H1 (cell line): ENCODE measurements at regions not wholly inside any gene's neighbourhood (a gene's known extent, or its start where the extent isn't known, plus 50 kb on each side); places are given as distances from the start of the nearest gene placed in this dataset.

Experiments
- CTCF ChIA-PET: fragments of 300-600 bp; sonication (Branson Sonifier 250); formaldehyde crosslinking; loops from one replicate; lab custom pipeline; 2021; ENCODE audit not compliant: partially characterized antibody; lab: Charles Lee
- POLR2A ChIA-PET: fragments of 300-600 bp; sonication (Branson Sonifier 250); formaldehyde crosslinking; loops from one replicate; lab custom pipeline; 2021; ENCODE audit warnings: inconsistent platforms; ENCODE audit not compliant: partially characterized antibody; lab: Charles Lee
- DNase-seq, 2 experiments: peaks; one replicate each; pipeline versions ENCODE4 v3.0.0 to v3.0.0-alpha.2; 2010 to 2022; ENCODE audit warnings: low spot score in 2 of 2, low read depth in 1 of 2, mixed read lengths in 1 of 2
- FAIRE-seq: peaks from 2 replicates; lab custom pipeline; 2011; peaks lifted over from hg19 to GRCh38; lab: Jason Lieb, UNC
- H2AFZ ChIP-seq: 2 replicates; pipeline ENCODE4 v1.8.1; 2012; ENCODE audit warnings: low read length, inconsistent platforms
- H2AK5ac ChIP-seq: 2 replicates; pipeline ENCODE4 v1.6.1; 2013; ENCODE audit warnings: low read depth, low read length
- H2BK120ac ChIP-seq: replicated peaks from 2 replicates; pipeline ENCODE3; 2013; ENCODE audit warnings: low read depth, low read length, inconsistent platforms
- H2BK12ac ChIP-seq: 2 replicates; pipeline ENCODE4 v1.6.1; 2013; ENCODE audit warnings: low read depth, low read length
- H2BK15ac ChIP-seq: 2 replicates; pipeline ENCODE4 v1.6.1; 2013; ENCODE audit warnings: low read length
- H2BK20ac ChIP-seq: 2 replicates; pipeline ENCODE4 v1.6.1; 2013; ENCODE audit warnings: low read length
- H2BK5ac ChIP-seq: 2 replicates; pipeline ENCODE4 v1.6.1; 2013; ENCODE audit warnings: low read depth, low read length
- H3K14ac ChIP-seq: 2 replicates; pipeline ENCODE4 v1.6.1; 2013; ENCODE audit warnings: inconsistent platforms; ENCODE audit not compliant: insufficient read length
- H3K18ac ChIP-seq: 2 replicates; pipeline ENCODE4 v1.6.1; 2013; ENCODE audit warnings: low read length; ENCODE audit errors: extremely low read depth
- H3K23ac ChIP-seq: 2 replicates; pipeline ENCODE4 v1.6.1; 2013; ENCODE audit warnings: inconsistent platforms; ENCODE audit not compliant: insufficient read length
- H3K23me2 ChIP-seq: 2 replicates; pipeline ENCODE4 v1.6.1; 2013; ENCODE audit warnings: low read depth, low read length
- H3K27ac ChIP-seq: 2 replicates; pipeline ENCODE4 v1.6.1; 2011; ENCODE audit warnings: low read depth, low read length, inconsistent platforms
- H3K27me3 ChIP-seq, 4 experiments: replicated peaks in 1 of 4; 1 replicate in 1 of 4; 2 replicates in 3 of 4; pipeline versions ENCODE4 v1.6.1 to v1.8.1; 2011 to 2013; ENCODE audit warnings: low read length in 3 of 4, mild to moderate bottlenecking in 3 of 4, inconsistent platforms in 2 of 4, mixed read lengths in 2 of 4, moderate library complexity in 1 of 4; ENCODE audit not compliant: control insufficient read depth in 3 of 4, insufficient read depth in 3 of 4; ENCODE audit errors: extremely low read depth in 1 of 4
- H3K36me3 ChIP-seq, 4 experiments: 2 replicates each; pipeline versions ENCODE4 v1.6.1 to v1.8.1; 2011 to 2013; ENCODE audit warnings: mild to moderate bottlenecking in 4 of 4, low read length in 3 of 4, moderate library complexity in 2 of 4, control low read depth in 1 of 4, inconsistent platforms in 1 of 4; ENCODE audit not compliant: insufficient read depth in 4 of 4, control insufficient read depth in 2 of 4
- H3K4ac ChIP-seq: replicated peaks from 2 replicates; pipeline ENCODE3; 2013; ENCODE audit warnings: low read length, low read depth, mixed read lengths, inconsistent platforms; ENCODE audit not compliant: insufficient read length
- H3K4me1 ChIP-seq, 4 experiments: replicated peaks in 1 of 4; 1 replicate in 1 of 4; 2 replicates in 3 of 4; pipeline versions ENCODE4 v1.6.1 to v1.8.1; 2011 to 2013; ENCODE audit warnings: low read length in 3 of 4, inconsistent platforms in 2 of 4, mixed read lengths in 1 of 4; ENCODE audit not compliant: insufficient read depth in 4 of 4, control insufficient read depth in 3 of 4
- H3K4me2 ChIP-seq, 2 experiments: 2 replicates each; pipeline versions ENCODE4 v1.6.1 to v1.8.1; 2011 to 2013; ENCODE audit warnings: low read depth in 2 of 2, low read length in 2 of 2, control low read depth in 1 of 2, inconsistent platforms in 1 of 2, mild to moderate bottlenecking in 1 of 2; ENCODE audit not compliant: insufficient read depth in 1 of 2
- H3K4me3 ChIP-seq, 4 experiments: fragments of 200-600, 300-600 bp in 1 of 4; sonication (generic), shearing (Covaris generic), sonication (Bioruptor Twin) in 1 of 4; 2 replicates each; pipeline versions ENCODE4 v1.5.1 to v1.8.1; 2011 to 2016; ENCODE audit warnings: low read length in 4 of 4, low read depth in 3 of 4, control low read depth in 2 of 4, inconsistent platforms in 2 of 4, mild to moderate bottlenecking in 2 of 4, mixed read lengths in 1 of 4, moderate library complexity in 1 of 4; ENCODE audit not compliant: insufficient read depth in 2 of 4; ENCODE audit errors: extremely low read depth in 1 of 4
- H3K56ac ChIP-seq: replicated peaks from 2 replicates; pipeline ENCODE3; 2013; ENCODE audit warnings: low read depth, mild to moderate bottlenecking, mixed read lengths, low read length, inconsistent platforms; ENCODE audit not compliant: insufficient read length
- H3K79me1 ChIP-seq: 2 replicates; pipeline ENCODE4 v1.6.1; 2013; ENCODE audit warnings: low read depth, low read length, control low read depth
- H3K79me2 ChIP-seq, 2 experiments: 2 replicates each; pipeline versions ENCODE4 v1.6.1 to v1.8.1; 2012 to 2013; ENCODE audit warnings: low read length in 2 of 2, mild to moderate bottlenecking in 2 of 2, inconsistent platforms in 1 of 2; ENCODE audit not compliant: insufficient read depth in 2 of 2, control insufficient read depth in 1 of 2
- H3K9ac ChIP-seq, 4 experiments: replicated peaks in 1 of 4; 1 replicate in 1 of 4; 2 replicates in 3 of 4; pipeline versions ENCODE4 v1.6.1 to v1.8.1; 2011 to 2013; ENCODE audit warnings: low read depth in 3 of 4, low read length in 3 of 4, control low read depth in 2 of 4, mild to moderate bottlenecking in 2 of 4, moderate library complexity in 2 of 4, inconsistent platforms in 1 of 4; ENCODE audit errors: extremely low read depth in 1 of 4
- H3K9me3 ChIP-seq, 2 experiments: 2 replicates each; pipeline versions ENCODE4 v1.6.1 to v1.8.1; 2012 to 2013; ENCODE audit warnings: mild to moderate bottlenecking in 2 of 2, moderate library complexity in 2 of 2, control low read depth in 1 of 2, inconsistent platforms in 1 of 2, low read depth in 1 of 2, low read length in 1 of 2, mixed read lengths in 1 of 2; ENCODE audit not compliant: insufficient read depth in 2 of 2
- H4K20me1 ChIP-seq, 2 experiments: replicated peaks in 1 of 2; 2 replicates each; pipeline versions ENCODE3 to v1.8.1; 2011 to 2013; ENCODE audit warnings: inconsistent platforms in 2 of 2, low read length in 2 of 2, mild to moderate bottlenecking in 1 of 2; ENCODE audit not compliant: insufficient read depth in 2 of 2, control insufficient read depth in 1 of 2
- H4K5ac ChIP-seq: 2 replicates; pipeline ENCODE4 v1.6.1; 2013; ENCODE audit warnings: low read length, low read depth, mixed read lengths, inconsistent platforms; ENCODE audit not compliant: insufficient read length
- H4K8ac ChIP-seq: 2 replicates; pipeline ENCODE4 v1.8.0; 2013; ENCODE audit warnings: mild to moderate bottlenecking, moderate library complexity, low read length, inconsistent platforms; ENCODE audit not compliant: insufficient read depth; ENCODE audit errors: extremely low read depth
- H4K91ac ChIP-seq: replicated peaks from 2 replicates; pipeline ENCODE3; 2013; ENCODE audit warnings: low read length, mixed read lengths, inconsistent platforms; ENCODE audit not compliant: insufficient read length
- BCL11A ChIP-seq, 2 experiments: IDR thresholded peaks; one replicate each; pipeline ENCODE4 v1.6.1; 2011; ENCODE audit warnings: low read depth in 2 of 2, low read length in 2 of 2, mild to moderate bottlenecking in 2 of 2
- CTCF ChIP-seq, 3 experiments: IDR thresholded peaks; 1 replicate in 2 of 3; 2 replicates in 1 of 3; pipeline versions ENCODE4 v1.5.1 to v1.6.1; 2011; ENCODE audit warnings: low read length in 3 of 3, mild to moderate bottlenecking in 3 of 3, inconsistent platforms in 2 of 3, low read depth in 1 of 3, moderate library complexity in 1 of 3; ENCODE audit not compliant: insufficient read depth in 1 of 3; ENCODE audit errors: control extremely low read depth in 1 of 3
- EP300 ChIP-seq, 2 experiments: IDR thresholded peaks; 1 replicate in 1 of 2; 2 replicates in 1 of 2; pipeline ENCODE4 v1.6.1; 2011 to 2012; ENCODE audit warnings: low read depth in 2 of 2, low read length in 2 of 2, mild to moderate bottlenecking in 2 of 2, borderline replicate concordance in 1 of 2, inconsistent platforms in 1 of 2, moderate library complexity in 1 of 2
- FOSL1 ChIP-seq: IDR thresholded peaks from 2 replicates; pipeline ENCODE4 v1.6.1; 2011; ENCODE audit warnings: mild to moderate bottlenecking, low read depth, low read length, moderate library complexity; ENCODE audit not compliant: insufficient read depth
- GTF2F1 ChIP-seq: IDR thresholded peaks from 2 replicates; pipeline ENCODE4 v1.6.1; 2012; ENCODE audit warnings: low read depth, low read length, improper control_type of control experiment, borderline replicate concordance
- KDM1A ChIP-seq: fragments of 200-600, 300-600 bp; sonication (generic); IDR thresholded peaks from 2 replicates; pipeline ENCODE4 v1.7.1; 2016; ENCODE audit warnings: mild to moderate bottlenecking, low read length, borderline replicate concordance
- MAFK ChIP-seq: IDR thresholded peaks from 2 replicates; pipeline ENCODE4 v1.6.1; 2012; ENCODE audit warnings: low read depth, mild to moderate bottlenecking, improper control_type of control experiment, low read length
- SIN3A ChIP-seq, 2 experiments: IDR thresholded peaks in 1 of 2; conservative IDR thresholded peaks in 1 of 2; 2 replicates each; pipeline ENCODE4 v1.6.1; 2011 to 2012; ENCODE audit warnings: low read length in 2 of 2, improper control_type of control experiment in 1 of 2, low read depth in 1 of 2, mild to moderate bottlenecking in 1 of 2
- SIX5 ChIP-seq: IDR thresholded peaks from 2 replicates; pipeline ENCODE4 v1.6.1; 2011; ENCODE audit warnings: mild to moderate bottlenecking, low read depth, low read length
- TAF7 ChIP-seq: optimal IDR thresholded peaks from 2 replicates; pipeline ENCODE3; 2011; ENCODE audit warnings: low read depth, mild to moderate bottlenecking, inconsistent platforms, low read length, moderate library complexity, borderline replicate concordance
- TBP ChIP-seq: IDR thresholded peaks from 2 replicates; pipeline ENCODE4 v1.6.1; 2011; ENCODE audit warnings: low read depth, low read length, improper control_type of control experiment
- TCF12 ChIP-seq: IDR thresholded peaks from 2 replicates; pipeline ENCODE4 v1.6.1; 2011; ENCODE audit warnings: low read depth, mild to moderate bottlenecking, low read length
- WGBS, 2 experiments: shearing (Covaris generic) in 1 of 2; methylation state at CpG; one replicate each; pipeline versions ENCODE4 v1.1.6 to v1.1.7; 2013 to 2015; ENCODE audit warnings: low lambda C conversion rate in 2 of 2, mixed read lengths in 2 of 2, inconsistent platforms in 1 of 2, low coverage in 1 of 2, missing lambda C conversion rate in 1 of 2; ENCODE audit not compliant: insufficient replicate concordance in 2 of 2, insufficient coverage in 1 of 2, insufficient read length in 1 of 2; ENCODE audit errors: extremely low coverage in 1 of 2, missing lambda C conversion rate in 1 of 2; 5-methylcytosine and 5-hydroxymethylcytosine counted together

- Histone ChIP-seq H4K5ac (no peak overlapping the region), H3K9ac (no peak overlapping the region), H3K27ac (no peak overlapping the region), H3K27me3 (no peaks in the 10 kb centered on the region), H4K91ac (no peak overlapping the region), H2BK12ac (no peak overlapping the region), H3K23ac (no peak overlapping the region), H2AK5ac (no peak overlapping the region), H2BK5ac (no peak overlapping the region), H4K8ac (no peak overlapping the region), H2BK20ac (no peak overlapping the region), H3K18ac (no peak overlapping the region), H3K79me2 (no peaks in the 10 kb centered on the region), H3K9me3 (peaks cover 0 to 2% of the 10 kb centered on the region in 2 experiments; a peak in 1 of 4 replicates), H3K4me2 (no peak overlapping the region), H3K36me3 (no peaks in the 10 kb centered on the region), H2BK120ac (no peak overlapping the region), H3K23me2 (no peaks in the 10 kb centered on the region), H3K79me1 (no peaks in the 10 kb centered on the region), H4K20me1 (no peaks in the 10 kb centered on the region), H3K4me1 (no peaks in the 10 kb centered on the region), H2BK15ac (no peak overlapping the region), H2AFZ (no peak overlapping the region), H3K4ac (no peak overlapping the region), H3K14ac (no peak overlapping the region), H3K4me3 (no peak overlapping the region), H3K56ac (no peak overlapping the region)
- ChIA-PET CTCF (no interaction called here), POLR2A (no interaction called here)
- FAIRE-seq (no peak), DNase-seq (no peak)
- WGBS, 2 experiments, result 92% methylated on average over 1 of the region's 1 CpG; no CpG with 5 or more reads in 1 of the 2 experiments
- TF ChIP-seq TBP (no peak), GTF2F1 (no peak), MAFK (no peak), EP300 (IDR thresholded peaks at IDR 0.05; ENCODE audit: borderline replicate concordance in 1 of 2, low read depth in 2 of 2, low read length in 2 of 2) (no peak), FOSL1 (no peak), TCF12 (no peak), BCL11A (IDR thresholded peaks at IDR 0.05; ENCODE audit: low read depth in 2 of 2, low read length in 2 of 2) (no peak), SIN3A (conservative IDR thresholded peaks at IDR 0.05 in 1 of 2, IDR thresholded peaks at IDR 0.05 in 1 of 2; ENCODE audit: low read depth in 1 of 2, low read length in 2 of 2) (no peak), CTCF (IDR thresholded peaks at IDR 0.05; ENCODE audit: control extremely low read depth in 1 of 3, insufficient read depth in 1 of 3, low read depth in 1 of 3, low read length in 3 of 3) (no peak), TAF7 (no peak), KDM1A (no peak), SIX5 (no peak)
These were observed 328.2 kb downstream of the DTHD1 start for GRCh38 chr4:36609661-36610060.
